ENCODE measurements at regions not wholly inside any gene's neighbourhood (a gene's known extent, or its start where the extent isn't known, plus 50 kb on each side); places are given as distances from the start of the nearest gene placed in this dataset.

GRCh38 chr13:104799152-104799551 is 1732.9 kb upstream of the SLC10A2 start (continued):
- TF ChIP-seq CHD7 (IDR thresholded peaks at IDR 0.05; ENCODE audit: insufficient replicate concordance, low read length) (no peak), MAX (IDR thresholded peaks at IDR 0.05) (no peak), ATF2 (IDR thresholded peaks at IDR 0.05; ENCODE audit: low read length) (no peak), KDM1A (IDR thresholded peaks at IDR 0.05; ENCODE audit: borderline replicate concordance, low read length) (no peak), TAF1 (IDR thresholded peaks at IDR 0.05; ENCODE audit: low read depth, low read length) (no peak), CHD1 (IDR thresholded peaks at IDR 0.05; ENCODE audit: low read depth, low read length) (no peak), TEAD4 (IDR thresholded peaks at IDR 0.05; ENCODE audit: low read depth, low read length) (no peak), YY1 (IDR thresholded peaks at IDR 0.05; ENCODE audit: low read depth, low read length) (no peak), CBX5 (IDR thresholded peaks at IDR 0.05; ENCODE audit: low read depth, low read length) (no peak), SIX5 (IDR thresholded peaks at IDR 0.05; ENCODE audit: low read depth, low read length) (no peak), TBP (IDR thresholded peaks at IDR 0.05; ENCODE audit: low read depth, low read length) (no peak)
